Activated CD4-positive, alpha-beta T cell treated with anti-CD3 and anti-CD28 coated beads, Interleukin-2, amount 10 ng/mL, durations not matched to agents 7 days and 5 days (primary cell): ENCODE measurements at regions not wholly inside any gene's neighbourhood (a gene's known extent, or its start where the extent isn't known, plus 50 kb on each side); places are given as distances from the start of the nearest gene placed in this dataset.
"Not testable (repeated sequence)": the region's sequence is repeated elsewhere in the genome, so short reads cannot be mapped to it uniquely, and the experiment has no call there.

Experiments
- CTCF ChIA-PET: fragments of 350-600 bp; sonication (Branson Sonifier 250); formaldehyde crosslinking; loops from one replicate; lab custom pipeline; 2021; ENCODE audit warnings: antibody characterized with exemption; lab: Charles Lee
- POLR2A ChIA-PET: fragments of 350-600 bp; sonication (Branson Sonifier 250); formaldehyde crosslinking; loops from one replicate; lab custom pipeline; 2021; ENCODE audit warnings: antibody characterized with exemption; lab: Charles Lee
- DNase-seq: peaks from one replicate; pipeline ENCODE4 v3.0.0-alpha.2; 2020
- H3K27ac Mint-ChIP-seq: one replicate; pipeline ENCODE4 v1.8.0; 2021; ENCODE audit warnings: mild to moderate bottlenecking, moderate library complexity, mixed read lengths
- H3K27me3 Mint-ChIP-seq: one replicate; pipeline ENCODE4 v1.8.0; 2021; ENCODE audit warnings: mixed read lengths
- H3K36me3 Mint-ChIP-seq: one replicate; pipeline ENCODE4 v1.8.0; 2021; ENCODE audit warnings: low read depth, mixed read lengths
- H3K4me1 Mint-ChIP-seq: one replicate; pipeline ENCODE4 v1.8.0; 2021; ENCODE audit warnings: mixed read lengths
- H3K4me3 Mint-ChIP-seq: one replicate; pipeline ENCODE4 v1.8.0; 2021; ENCODE audit warnings: mild to moderate bottlenecking, moderate library complexity, mixed read lengths
- H3K9me3 Mint-ChIP-seq: one replicate; pipeline ENCODE4 v1.8.0; 2021; ENCODE audit warnings: mixed read lengths

- ChIA-PET POLR2A (no interaction called here), CTCF (no interaction called here)
- Mint-ChIP-seq H3K9me3 (peaks cover 21% of the 10 kb centered on the region), H3K4me1 (no peaks in the 10 kb centered on the region), H3K27ac (no peak overlapping the region), H3K27me3 (no peaks in the 10 kb centered on the region), H3K36me3 (no peaks in the 10 kb centered on the region), H3K4me3 (no peak overlapping the region)
- DNase-seq = no peak
These were observed 470.0 kb upstream of the GCFC2 start for GRCh38 chr2:76180676-76181075.

DNA sequence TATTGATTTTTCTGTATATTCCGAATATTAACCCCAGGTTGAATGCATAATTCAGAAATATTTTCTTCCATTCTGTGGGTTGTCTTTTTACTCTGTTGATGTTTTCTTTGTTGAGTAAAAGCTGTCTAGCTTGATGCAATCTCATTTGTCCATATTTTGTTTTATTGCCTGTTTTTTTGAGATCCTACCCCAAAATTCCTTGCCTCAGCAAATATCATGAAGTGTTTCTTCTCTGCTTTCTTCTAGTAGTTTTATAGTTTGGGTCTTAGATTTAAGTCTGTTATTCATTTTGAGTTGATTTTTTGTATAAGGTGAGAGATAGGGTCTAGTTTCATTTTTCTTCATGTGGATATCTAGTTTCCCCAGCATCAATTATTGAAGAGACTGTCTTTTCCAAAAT, 467.9 kb upstream of the GCFC2 start:
- no peak for DNase-seq
- Mint-ChIP-seq H3K36me3 (no peaks in the 10 kb centered on the region), H3K4me1 (no peaks in the 10 kb centered on the region), H3K4me3 (no peak overlapping the region), H3K27ac (no peak overlapping the region), H3K27me3 (no peaks in the 10 kb centered on the region), H3K9me3 (peaks cover 32% of the 10 kb centered on the region)
- CTCF ChIA-PET = no interaction called here
- POLR2A ChIA-PET = no interaction called here

DNA sequence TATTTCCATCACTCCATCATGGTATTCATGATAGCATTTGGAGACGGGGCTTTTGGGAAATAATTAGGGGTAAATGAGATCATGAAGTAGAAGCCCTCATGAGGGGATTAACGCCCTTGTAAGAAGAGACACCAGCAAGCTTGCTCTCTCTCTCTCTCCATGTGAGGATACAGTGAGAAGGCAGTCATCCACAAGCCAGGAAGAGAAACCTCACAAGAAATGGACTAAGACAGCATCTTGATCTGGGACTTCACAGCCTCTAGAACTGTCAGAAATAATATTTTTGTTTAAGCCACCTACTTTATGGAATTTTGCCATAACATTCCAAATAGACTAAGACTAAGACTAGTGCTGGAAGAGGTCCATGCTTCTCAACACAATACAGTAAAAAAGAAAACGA, 464.6 kb upstream of the GCFC2 start:
- ChIA-PET POLR2A (no interaction called here), CTCF (no interaction called here)
- H3K9me3 Mint-ChIP-seq = peaks cover 27% of the 10 kb centered on the region
- H3K27ac Mint-ChIP-seq = no peak overlapping the region
- H3K27me3 Mint-ChIP-seq = no peaks in the 10 kb centered on the region
- no peaks in the 10 kb centered on the region for H3K4me1 Mint-ChIP-seq
- H3K36me3 Mint-ChIP-seq = no peaks in the 10 kb centered on the region
- no peak for DNase-seq
- no peak overlapping the region for H3K4me3 Mint-ChIP-seq

- POLR2A ChIA-PET = no interaction called here
- CTCF ChIA-PET = no interaction called here
These were observed 463.8 kb upstream of the GCFC2 start for GRCh38 chr2:76174505-76174904.

DNA sequence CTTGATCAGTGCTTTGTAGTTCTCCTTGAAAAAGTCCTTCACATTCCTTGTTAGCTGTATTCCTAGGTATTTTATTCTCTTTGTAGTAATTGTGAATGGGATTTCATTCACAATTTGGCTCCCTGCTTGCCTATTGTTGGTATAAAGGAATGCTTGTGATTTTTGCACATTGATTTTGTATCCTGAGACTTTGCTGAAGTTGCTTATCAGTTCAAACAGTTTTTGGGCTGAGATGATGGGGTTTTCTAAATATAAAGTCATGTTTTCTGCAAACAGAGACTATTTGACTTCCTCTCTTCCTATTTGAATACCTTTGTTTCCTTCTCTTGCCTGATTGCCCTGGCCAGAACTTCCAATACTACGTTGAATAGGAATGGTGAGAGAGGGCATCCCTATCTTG, 462.5 kb upstream of the GCFC2 start:
- H3K4me3 Mint-ChIP-seq, DNase-seq, H3K36me3 Mint-ChIP-seq, H3K27ac Mint-ChIP-seq, H3K27me3 Mint-ChIP-seq, POLR2A ChIA-PET, CTCF ChIA-PET, H3K4me1 Mint-ChIP-seq: not testable (repeated sequence)
- peaks cover 24% of the 10 kb centered on the region for H3K9me3 Mint-ChIP-seq

More at GRCh38 chr2:76174505-76174904, 463.8 kb upstream of the GCFC2 start:
- H3K27me3 Mint-ChIP-seq = no peaks in the 10 kb centered on the region
- peaks cover 27% of the 10 kb centered on the region for H3K9me3 Mint-ChIP-seq
- no peaks in the 10 kb centered on the region for H3K36me3 Mint-ChIP-seq
- no peak overlapping the region for H3K27ac Mint-ChIP-seq
- H3K4me3 Mint-ChIP-seq = no peak overlapping the region
- no peak for DNase-seq
- H3K4me1 Mint-ChIP-seq = no peaks in the 10 kb centered on the region

DNA sequence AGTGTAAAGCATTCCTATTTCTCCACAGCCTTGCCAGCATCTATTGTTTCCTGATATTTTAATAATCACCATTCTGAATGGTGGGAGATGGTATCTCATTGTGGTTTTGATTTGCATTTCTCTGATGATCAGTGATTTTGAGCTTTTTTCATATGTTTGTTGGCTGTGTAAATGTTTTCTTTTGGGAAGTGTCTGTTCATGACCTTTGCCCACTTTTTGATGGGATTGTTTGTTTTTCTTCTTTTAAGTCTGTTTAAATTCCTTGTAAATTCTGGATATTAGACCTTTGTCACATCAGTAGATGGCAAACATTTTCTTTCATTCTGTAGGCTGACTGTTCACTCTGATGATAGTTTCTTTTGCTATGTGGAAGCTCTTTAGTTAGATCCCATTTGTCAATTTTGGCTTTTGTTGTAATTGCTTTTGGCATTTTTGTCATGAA, 461.5 kb upstream of the GCFC2 start:
- CTCF ChIA-PET, H3K36me3 Mint-ChIP-seq, H3K27ac Mint-ChIP-seq, H3K4me3 Mint-ChIP-seq, DNase-seq, H3K4me1 Mint-ChIP-seq, H3K27me3 Mint-ChIP-seq, POLR2A ChIA-PET: not testable (repeated sequence)
- H3K9me3 Mint-ChIP-seq = peaks cover 21% of the 10 kb centered on the region

DNA sequence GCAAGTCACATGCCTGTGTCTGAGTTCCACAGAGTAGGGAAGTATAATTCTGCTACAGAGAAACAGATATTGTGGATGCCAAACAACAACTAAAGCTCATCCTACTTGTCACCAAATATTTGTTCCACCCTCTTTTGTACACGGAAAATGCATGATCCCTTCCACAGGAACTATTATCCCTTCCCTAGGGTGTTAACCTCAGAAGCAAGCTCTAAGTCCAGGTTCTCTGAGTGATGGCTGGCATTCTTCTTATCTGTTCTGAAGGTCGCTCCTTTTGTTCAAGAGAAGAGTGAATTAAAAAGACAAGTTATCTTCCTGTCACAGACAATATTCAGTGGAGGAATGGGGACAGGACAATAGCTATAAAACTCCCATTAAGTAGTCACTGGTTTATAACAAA, 460.1 kb upstream of the GCFC2 start:
- Mint-ChIP-seq H3K9me3 (peaks cover 16% of the 10 kb centered on the region), H3K4me1 (no peaks in the 10 kb centered on the region), H3K4me3 (no peak overlapping the region), H3K27ac (no peak overlapping the region), H3K36me3 (no peaks in the 10 kb centered on the region), H3K27me3 (no peaks in the 10 kb centered on the region)
- no peak for DNase-seq
- CTCF ChIA-PET = no interaction called here
- POLR2A ChIA-PET = no interaction called here

- POLR2A ChIA-PET = no interaction called here
- no peak for DNase-seq
- H3K27ac Mint-ChIP-seq = no peak overlapping the region
- H3K9me3 Mint-ChIP-seq = peaks cover 14% of the 10 kb centered on the region
- H3K36me3 Mint-ChIP-seq = no peaks in the 10 kb centered on the region
- no peaks in the 10 kb centered on the region for H3K4me1 Mint-ChIP-seq
- H3K27me3 Mint-ChIP-seq = no peaks in the 10 kb centered on the region
- H3K4me3 Mint-ChIP-seq = no peak overlapping the region
- CTCF ChIA-PET = no interaction called here
These were observed 459.3 kb upstream of the GCFC2 start for GRCh38 chr2:76170009-76170384.

DNA sequence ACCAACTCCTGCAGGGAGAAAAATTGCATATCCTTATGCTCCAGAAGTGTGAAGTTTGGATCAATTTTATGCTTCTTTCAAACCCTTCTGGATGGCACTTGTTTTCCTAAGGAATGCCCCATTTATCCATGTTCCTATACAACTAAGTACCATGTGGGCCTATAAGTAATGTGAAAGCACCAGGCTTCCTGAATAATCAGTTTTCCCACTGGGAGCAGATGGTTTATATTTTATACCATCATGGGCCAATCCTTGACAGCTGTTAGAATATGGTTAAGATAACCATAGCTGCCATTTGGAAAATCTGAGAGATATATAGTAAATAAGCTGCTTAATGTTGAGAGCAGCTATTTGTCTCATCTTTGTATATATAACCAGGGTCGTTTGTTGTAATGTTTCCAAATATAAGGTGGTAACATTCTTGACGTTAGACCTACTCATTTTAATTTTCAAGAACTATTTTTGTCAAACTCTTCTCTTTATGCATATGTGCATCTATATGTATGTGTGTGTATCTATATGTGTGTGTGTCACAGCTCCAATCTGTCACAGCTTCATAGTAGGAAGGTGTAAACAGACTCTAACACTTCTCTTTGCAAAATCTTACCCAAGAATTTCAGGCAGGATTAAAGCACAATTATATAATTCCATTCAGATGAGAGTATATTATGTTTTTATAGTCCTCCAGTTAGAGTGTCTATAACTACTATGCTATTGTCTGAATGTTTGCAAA, 458.7 kb upstream of the GCFC2 start:
- no peaks in the 10 kb centered on the region for H3K27me3 Mint-ChIP-seq
- no peaks in the 10 kb centered on the region for H3K36me3 Mint-ChIP-seq
- H3K27ac Mint-ChIP-seq = no peak overlapping the region
- no peak for DNase-seq
- no peak overlapping the region for H3K4me3 Mint-ChIP-seq
- CTCF ChIA-PET = no interaction called here
- H3K4me1 Mint-ChIP-seq = no peaks in the 10 kb centered on the region
- POLR2A ChIA-PET = no interaction called here
- H3K9me3 Mint-ChIP-seq = peaks cover 9% of the 10 kb centered on the region

DNA sequence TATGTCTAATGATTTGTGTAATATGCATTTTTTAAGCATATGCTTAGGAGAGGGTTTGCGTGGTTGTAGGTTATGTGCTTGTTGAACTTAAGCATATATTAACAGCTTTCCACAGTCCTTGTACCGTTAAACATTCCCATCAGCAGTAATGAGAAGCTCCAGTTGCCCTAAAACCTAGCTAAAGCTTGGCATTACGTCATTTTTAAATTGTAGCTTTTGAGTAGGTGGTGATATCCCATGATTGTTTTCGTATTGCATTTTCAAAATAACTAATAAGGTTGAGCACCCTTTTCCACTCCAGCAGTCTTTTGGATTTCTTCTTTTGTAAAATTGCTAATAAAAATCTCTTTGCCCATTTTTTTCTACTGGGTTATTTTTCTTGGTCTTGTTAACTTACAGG, 453.1 kb upstream of the GCFC2 start:
- H3K4me1 Mint-ChIP-seq = no peaks in the 10 kb centered on the region
- ChIA-PET CTCF (no interaction called here), POLR2A (no interaction called here)
- H3K27ac Mint-ChIP-seq = no peak overlapping the region
- H3K36me3 Mint-ChIP-seq = no peaks in the 10 kb centered on the region
- DNase-seq = no peak
- H3K27me3 Mint-ChIP-seq = no peaks in the 10 kb centered on the region
- no peaks in the 10 kb centered on the region for H3K9me3 Mint-ChIP-seq
- H3K4me3 Mint-ChIP-seq = no peak overlapping the region

DNA sequence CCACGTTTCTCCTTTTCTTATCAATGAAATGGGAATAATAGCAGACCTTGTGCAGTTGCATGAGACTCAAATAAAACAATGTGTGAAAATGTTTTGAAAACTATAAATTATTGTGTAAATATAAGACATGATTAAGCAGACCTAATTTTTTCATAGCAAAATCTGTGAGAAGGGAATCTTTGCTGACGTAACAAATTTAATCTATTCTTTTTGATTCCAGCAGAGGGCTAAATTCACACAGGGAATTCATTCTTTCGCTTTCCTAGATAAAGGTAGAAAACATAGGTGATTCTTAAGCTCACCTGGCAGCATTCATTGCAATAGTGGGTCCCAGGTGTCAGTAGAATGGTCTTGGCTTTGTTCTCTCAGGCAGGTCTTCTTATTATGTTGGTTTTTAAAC, 450.0 kb upstream of the GCFC2 start:
- H3K9me3 Mint-ChIP-seq = no peaks in the 10 kb centered on the region
- no peaks in the 10 kb centered on the region for H3K27me3 Mint-ChIP-seq
- H3K36me3 Mint-ChIP-seq = no peaks in the 10 kb centered on the region
- DNase-seq = no peak
- no peak overlapping the region for H3K4me3 Mint-ChIP-seq
- POLR2A ChIA-PET = no interaction called here
- no peaks in the 10 kb centered on the region for H3K4me1 Mint-ChIP-seq
- H3K27ac Mint-ChIP-seq = no peak overlapping the region
- CTCF ChIA-PET = no interaction called here

GRCh38 chr2:76159042-76159648, 448.4 kb upstream of the GCFC2 start:
- POLR2A ChIA-PET = no interaction called here
- no peak for DNase-seq
- no peaks in the 10 kb centered on the region for H3K36me3 Mint-ChIP-seq
- H3K27ac Mint-ChIP-seq = no peak overlapping the region
- no peaks in the 10 kb centered on the region for H3K27me3 Mint-ChIP-seq
- no peaks in the 10 kb centered on the region for H3K4me1 Mint-ChIP-seq
- CTCF ChIA-PET = no interaction called here
- no peak overlapping the region for H3K4me3 Mint-ChIP-seq
- H3K9me3 Mint-ChIP-seq = no peaks in the 10 kb centered on the region

- no peak overlapping the region for H3K27ac Mint-ChIP-seq
- no peak for DNase-seq
- ChIA-PET CTCF (no interaction called here), POLR2A (no interaction called here)
- H3K27me3 Mint-ChIP-seq = no peaks in the 10 kb centered on the region
- H3K4me3 Mint-ChIP-seq = no peak overlapping the region
- no peaks in the 10 kb centered on the region for H3K4me1 Mint-ChIP-seq
- no peaks in the 10 kb centered on the region for H3K36me3 Mint-ChIP-seq
- H3K9me3 Mint-ChIP-seq = no peaks in the 10 kb centered on the region
These were observed 446.8 kb upstream of the GCFC2 start for GRCh38 chr2:76157531-76157930.

- no peak overlapping the region for H3K4me3 Mint-ChIP-seq
- no peak overlapping the region for H3K27ac Mint-ChIP-seq
- no peaks in the 10 kb centered on the region for H3K9me3 Mint-ChIP-seq
- H3K36me3 Mint-ChIP-seq = no peaks in the 10 kb centered on the region
- ChIA-PET POLR2A (no interaction called here), CTCF (no interaction called here)
- H3K4me1 Mint-ChIP-seq = no peaks in the 10 kb centered on the region
- H3K27me3 Mint-ChIP-seq = no peaks in the 10 kb centered on the region
- DNase-seq = no peak
These were observed 444.3 kb upstream of the GCFC2 start for GRCh38 chr2:76154981-76155380.
